ENCODE measurements at regions not wholly inside any gene's neighbourhood (a gene's known extent, or its start where the extent isn't known, plus 50 kb on each side); places are given as distances from the start of the nearest gene placed in this dataset.
"Not testable (repeated sequence)": the region's sequence is repeated elsewhere in the genome, so short reads cannot be mapped to it uniquely, and the experiment has no call there.

- H3K9me3 ChIP-seq; intact Hi-C loops (cut with DNase I); H3K27ac ChIP-seq; H3K36me3 ChIP-seq; H3K4me1 ChIP-seq (replicated peaks); H3K4me3 ChIP-seq; H3K27me3 ChIP-seq (replicated peaks; ENCODE audit: insufficient read depth); DNase-seq (ENCODE audit: low spot score): not testable (repeated sequence)
- WGBS: 61% methylated on average over 3 of the region's 4 CpGs
Observed at GRCh38 chr7:128561116-128561722, 84.7 kb downstream of the METTL2B start.

GRCh38 chr7:128562795-128563194 is 86.2 kb downstream of the METTL2B start:
- DNase-seq (ENCODE audit: low spot score); H3K27ac ChIP-seq; H3K9me3 ChIP-seq; H3K36me3 ChIP-seq; H3K27me3 ChIP-seq (replicated peaks; ENCODE audit: insufficient read depth); H3K4me1 ChIP-seq (replicated peaks); intact Hi-C loops (cut with DNase I); H3K4me3 ChIP-seq: not testable (repeated sequence)
- WGBS: 95% methylated on average over 5 of the region's 5 CpGs

- 86% methylated on average over 2 of the region's 2 CpGs for WGBS
- intact Hi-C loops (cut with DNase I); H3K4me3 ChIP-seq; H3K36me3 ChIP-seq; DNase-seq (ENCODE audit: low spot score); H3K4me1 ChIP-seq (replicated peaks); H3K9me3 ChIP-seq; H3K27me3 ChIP-seq (replicated peaks; ENCODE audit: insufficient read depth); H3K27ac ChIP-seq: not testable (repeated sequence)
Observed at GRCh38 chr7:128564123-128564700, 87.7 kb downstream of the METTL2B start.

- H3K36me3 ChIP-seq; H3K27ac ChIP-seq; H3K9me3 ChIP-seq; H3K4me1 ChIP-seq (replicated peaks); H3K27me3 ChIP-seq (replicated peaks; ENCODE audit: insufficient read depth); intact Hi-C loops (cut with DNase I); H3K4me3 ChIP-seq: not testable (repeated sequence)
- DNase-seq (ENCODE audit: low spot score): peak; percentile 8
- peak; percentile 20 for TF ChIP-seq POLR2AphosphoS5 (IDR thresholded peaks at IDR 0.05)
- WGBS: 73% methylated on average over 4 of the region's 4 CpGs
Observed at GRCh38 chr7:128564932-128565864, 88.7 kb downstream of the METTL2B start.

GRCh38 chr7:128575277-128575676 is 96.8 kb upstream of the GARIN1A start:
- H3K36me3 ChIP-seq; intact Hi-C loops (cut with DNase I); H3K27me3 ChIP-seq (replicated peaks; ENCODE audit: insufficient read depth); H3K4me1 ChIP-seq (replicated peaks); H3K4me3 ChIP-seq; H3K9me3 ChIP-seq; H3K27ac ChIP-seq; DNase-seq (ENCODE audit: low spot score): not testable (repeated sequence)
- WGBS: 95% methylated on average over 3 of the region's 3 CpGs

GRCh38 chr7:128576953-128577352 is 95.1 kb upstream of the GARIN1A start:
- H3K9me3 ChIP-seq; H3K4me1 ChIP-seq (replicated peaks); H3K27me3 ChIP-seq (replicated peaks; ENCODE audit: insufficient read depth); DNase-seq (ENCODE audit: low spot score); intact Hi-C loops (cut with DNase I); H3K36me3 ChIP-seq; H3K4me3 ChIP-seq; H3K27ac ChIP-seq: not testable (repeated sequence)
- 92% methylated on average over 11 of the region's 27 CpGs for WGBS

- H3K27me3 ChIP-seq (replicated peaks; ENCODE audit: insufficient read depth); H3K4me1 ChIP-seq (replicated peaks); H3K4me3 ChIP-seq; H3K27ac ChIP-seq; DNase-seq (ENCODE audit: low spot score); H3K36me3 ChIP-seq; intact Hi-C loops (cut with DNase I); H3K9me3 ChIP-seq: not testable (repeated sequence)
- 36% methylated on average over 4 of the region's 4 CpGs for WGBS
Observed at GRCh38 chr7:128579843-128580242, 92.2 kb upstream of the GARIN1A start.

- H3K9me3 ChIP-seq; H3K36me3 ChIP-seq; H3K27me3 ChIP-seq (replicated peaks; ENCODE audit: insufficient read depth); H3K27ac ChIP-seq; intact Hi-C loops (cut with DNase I); H3K4me3 ChIP-seq; DNase-seq (ENCODE audit: low spot score); H3K4me1 ChIP-seq (replicated peaks): not testable (repeated sequence)
- 83% methylated on average over 5 of the region's 5 CpGs for WGBS
Observed at GRCh38 chr7:128581100-128581499, 91.0 kb upstream of the GARIN1A start.

GRCh38 chr7:128581825-128582561 is 90.1 kb upstream of the GARIN1A start:
- H3K27ac ChIP-seq; H3K36me3 ChIP-seq; H3K4me3 ChIP-seq; H3K9me3 ChIP-seq; DNase-seq (ENCODE audit: low spot score); H3K4me1 ChIP-seq (replicated peaks); intact Hi-C loops (cut with DNase I); H3K27me3 ChIP-seq (replicated peaks; ENCODE audit: insufficient read depth): not testable (repeated sequence)
- 87% methylated on average over 2 of the region's 2 CpGs for WGBS

- H3K27me3 ChIP-seq (replicated peaks; ENCODE audit: insufficient read depth); H3K27ac ChIP-seq; H3K9me3 ChIP-seq; H3K36me3 ChIP-seq; H3K4me3 ChIP-seq; DNase-seq (ENCODE audit: low spot score); H3K4me1 ChIP-seq (replicated peaks); intact Hi-C loops (cut with DNase I): not testable (repeated sequence)
Observed at GRCh38 chr7:128586715-128587114, 85.4 kb upstream of the GARIN1A start.
